GM12892 (cell line): ENCODE measurements at regions not wholly inside any gene's neighbourhood (a gene's known extent, or its start where the extent isn't known, plus 50 kb on each side); places are given as distances from the start of the nearest gene placed in this dataset.

Experiments used
- POLR2A ChIP-seq: IDR thresholded peaks from 2 replicates; pipeline ENCODE4 v1.6.1; 2011; ENCODE audit warnings: low read depth, low read length, control low read depth
- POLR2AphosphoS5 ChIP-seq: IDR thresholded peaks from 2 replicates; pipeline ENCODE4 v1.6.1; 2011; ENCODE audit warnings: low read depth, low read length, control low read depth

- no peak for TF ChIP-seq POLR2A
- TF ChIP-seq POLR2AphosphoS5 = no peak
These were observed 82.4 kb upstream of the ITGB1 start for GRCh38 chr10:33040436-33040835.
